Retinal pigment epithelial cell (primary cell): ENCODE measurements at regions not wholly inside any gene's neighbourhood (a gene's known extent, or its start where the extent isn't known, plus 50 kb on each side); places are given as distances from the start of the nearest gene placed in this dataset.

Experiments
- DNase-seq: peaks from one replicate; pipeline ENCODE4 v3.0.0-alpha.2; 2010; ENCODE audit warnings: low read depth
- H3K4me3 ChIP-seq: 2 replicates; pipeline ENCODE4 v1.5.1; 2011; ENCODE audit warnings: mild to moderate bottlenecking, low read length, control low read depth, moderate library complexity
- TF ChIP-seq, protein P1 (sequence below): conservative IDR thresholded peaks from 2 replicates; pipeline ENCODE4 v1.5.1; 2011; ENCODE audit warnings: low read depth, low read length, control low read depth, inconsistent platforms

DNA sequence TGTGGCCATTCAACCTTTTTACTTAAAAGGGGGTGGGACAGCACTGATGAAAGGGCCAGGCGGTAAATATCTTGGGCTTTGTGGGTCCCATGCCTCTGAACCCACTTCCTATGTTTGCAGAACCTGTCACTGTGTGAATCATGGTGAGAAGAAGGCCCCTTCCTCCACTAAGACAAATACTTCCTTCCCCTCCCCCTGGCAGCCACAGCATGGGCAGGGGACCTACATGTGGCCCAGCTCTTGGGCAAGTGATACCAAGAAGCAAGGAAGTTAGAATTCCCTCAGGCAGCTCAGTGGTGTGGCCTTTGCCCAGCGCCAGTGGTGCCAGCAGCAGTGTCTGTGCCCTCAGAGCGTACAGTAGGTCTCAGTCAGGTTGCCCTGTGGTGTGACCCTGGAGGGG is 168.6 kb downstream of the TRIM33 start:
- TF ChIP-seq, protein P1, sequence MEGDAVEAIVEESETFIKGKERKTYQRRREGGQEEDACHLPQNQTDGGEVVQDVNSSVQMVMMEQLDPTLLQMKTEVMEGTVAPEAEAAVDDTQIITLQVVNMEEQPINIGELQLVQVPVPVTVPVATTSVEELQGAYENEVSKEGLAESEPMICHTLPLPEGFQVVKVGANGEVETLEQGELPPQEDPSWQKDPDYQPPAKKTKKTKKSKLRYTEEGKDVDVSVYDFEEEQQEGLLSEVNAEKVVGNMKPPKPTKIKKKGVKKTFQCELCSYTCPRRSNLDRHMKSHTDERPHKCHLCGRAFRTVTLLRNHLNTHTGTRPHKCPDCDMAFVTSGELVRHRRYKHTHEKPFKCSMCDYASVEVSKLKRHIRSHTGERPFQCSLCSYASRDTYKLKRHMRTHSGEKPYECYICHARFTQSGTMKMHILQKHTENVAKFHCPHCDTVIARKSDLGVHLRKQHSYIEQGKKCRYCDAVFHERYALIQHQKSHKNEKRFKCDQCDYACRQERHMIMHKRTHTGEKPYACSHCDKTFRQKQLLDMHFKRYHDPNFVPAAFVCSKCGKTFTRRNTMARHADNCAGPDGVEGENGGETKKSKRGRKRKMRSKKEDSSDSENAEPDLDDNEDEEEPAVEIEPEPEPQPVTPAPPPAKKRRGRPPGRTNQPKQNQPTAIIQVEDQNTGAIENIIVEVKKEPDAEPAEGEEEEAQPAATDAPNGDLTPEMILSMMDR: no peak
- no peak for DNase-seq
- H3K4me3 ChIP-seq: no peak overlapping the region

DNA sequence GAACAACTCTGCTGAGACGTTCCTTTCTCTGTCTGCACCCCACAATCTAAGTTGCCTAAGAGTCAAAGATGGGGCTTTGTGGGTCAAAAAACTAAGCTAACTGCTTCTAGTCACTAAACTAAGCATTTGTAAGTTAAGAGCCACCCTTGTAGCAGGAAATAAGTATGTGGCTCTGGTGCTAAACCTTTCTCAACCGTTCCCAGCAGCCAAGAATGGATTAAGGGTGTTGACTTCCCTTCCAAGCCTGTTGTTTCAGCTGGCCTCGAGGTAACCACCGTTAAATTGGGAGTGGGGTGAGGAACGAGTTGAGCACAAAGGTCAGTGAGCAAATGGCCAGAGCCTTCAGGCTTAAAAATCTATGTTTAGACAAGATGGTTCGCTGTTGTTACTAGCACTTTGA is 169.1 kb downstream of the TRIM33 start:
- H3K4me3 ChIP-seq: no peak overlapping the region
- DNase-seq: no peak
- TF ChIP-seq, protein P1: no peak

DNA sequence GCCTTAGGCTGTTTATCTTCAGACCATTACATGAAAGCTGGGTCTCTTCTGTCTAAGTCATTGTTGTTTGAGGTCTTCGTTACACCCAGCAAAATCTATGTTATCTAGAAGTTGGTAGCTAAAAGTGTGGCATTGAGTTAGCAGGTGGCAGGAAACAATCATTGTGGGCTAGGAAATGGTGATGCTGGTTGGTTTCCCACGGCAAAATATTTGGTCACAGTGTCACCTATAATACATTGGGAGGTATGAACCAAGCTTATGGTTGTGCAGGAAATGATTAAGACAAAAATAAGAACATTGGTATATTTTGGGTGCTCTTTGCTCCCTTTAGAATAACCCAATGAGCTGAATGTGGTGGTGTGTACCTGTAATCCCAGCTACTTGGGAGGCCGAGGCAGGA is 169.7 kb downstream of the TRIM33 start:
- no peak for DNase-seq
- H3K4me3 ChIP-seq: no peak overlapping the region
- TF ChIP-seq, protein P1: no peak

DNA sequence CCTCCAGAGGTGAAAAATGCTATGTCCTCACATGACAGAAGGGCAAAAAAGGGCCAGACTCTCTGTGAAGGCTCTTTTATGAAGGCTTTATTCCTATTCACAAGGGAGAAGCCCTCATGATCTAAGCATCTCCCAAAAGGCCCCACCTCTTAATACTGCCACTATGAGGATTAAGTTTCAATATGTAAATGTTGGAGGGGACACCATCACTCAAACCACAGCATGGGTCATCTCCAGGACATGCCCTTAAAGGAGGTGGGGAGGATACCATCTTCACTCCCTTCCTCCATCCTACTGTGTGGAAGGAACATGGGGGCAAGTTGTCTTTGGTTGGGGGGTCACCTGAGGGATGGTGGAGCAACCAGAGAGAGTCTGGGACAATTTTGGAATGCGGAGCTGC is 170.1 kb downstream of the TRIM33 start:
- TF ChIP-seq, protein P1: no peak
- DNase-seq: no peak

DNA sequence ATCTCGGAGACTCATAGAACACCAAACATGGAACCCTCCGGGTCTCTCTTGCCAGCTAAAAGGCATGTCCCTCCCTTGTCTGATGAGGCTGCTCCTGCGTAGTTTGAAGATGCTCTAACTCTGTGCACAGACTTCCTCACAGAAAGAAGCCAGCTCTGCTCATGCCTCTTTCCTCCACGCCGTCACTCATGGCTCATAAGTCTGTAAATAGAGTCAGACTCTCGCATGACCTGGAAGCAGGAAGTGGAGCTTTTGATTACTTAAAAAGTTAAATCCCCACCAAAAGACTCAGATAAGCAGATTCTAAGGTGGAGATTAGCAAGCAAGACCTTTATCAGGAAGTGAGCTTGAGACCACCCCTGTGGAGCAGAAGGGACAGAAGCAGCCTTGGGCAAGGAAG is 171.6 kb downstream of the TRIM33 start:
- no peak for DNase-seq
- TF ChIP-seq, protein P1: no peak
- no peak overlapping the region for H3K4me3 ChIP-seq

More for the DNA sequence above, 170.1 kb downstream of the TRIM33 start:
- H3K4me3 ChIP-seq: no peak overlapping the region

DNA sequence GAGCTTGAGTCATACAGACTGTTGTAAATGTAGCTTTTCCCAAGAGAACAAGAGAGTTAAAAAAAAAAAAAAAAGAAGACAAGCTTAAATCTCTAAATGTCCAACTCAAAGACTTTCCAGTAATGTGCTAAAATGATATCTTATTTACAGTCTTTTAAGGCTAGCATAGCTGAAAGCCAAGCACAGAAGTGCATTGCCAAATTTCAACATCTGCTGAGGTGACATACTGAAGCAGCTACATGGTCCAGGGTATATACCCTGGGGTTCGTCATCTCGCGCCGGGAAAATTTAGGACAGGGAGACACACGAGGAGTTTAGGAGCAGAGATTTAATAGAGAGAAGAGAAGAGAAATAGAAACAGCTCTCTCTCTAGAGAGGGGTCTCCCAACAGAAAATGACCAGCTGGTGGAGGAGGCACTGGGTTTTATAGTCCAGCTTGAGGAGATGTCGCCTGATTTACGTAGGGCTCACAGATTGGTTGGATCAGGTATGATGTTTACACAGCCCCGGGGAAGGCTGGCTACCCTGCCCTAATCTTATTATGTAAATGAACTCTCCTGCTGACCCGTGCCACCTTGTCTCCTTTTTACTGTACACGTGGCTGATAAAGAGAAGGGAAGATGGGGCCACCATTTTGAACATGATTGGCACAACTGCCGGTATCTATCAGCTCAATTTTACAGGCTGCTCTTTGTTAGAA is 172.7 kb downstream of the TRIM33 start:
- TF ChIP-seq, protein P1: no peak
- H3K4me3 ChIP-seq: no peak overlapping the region
- DNase-seq: no peak

DNA sequence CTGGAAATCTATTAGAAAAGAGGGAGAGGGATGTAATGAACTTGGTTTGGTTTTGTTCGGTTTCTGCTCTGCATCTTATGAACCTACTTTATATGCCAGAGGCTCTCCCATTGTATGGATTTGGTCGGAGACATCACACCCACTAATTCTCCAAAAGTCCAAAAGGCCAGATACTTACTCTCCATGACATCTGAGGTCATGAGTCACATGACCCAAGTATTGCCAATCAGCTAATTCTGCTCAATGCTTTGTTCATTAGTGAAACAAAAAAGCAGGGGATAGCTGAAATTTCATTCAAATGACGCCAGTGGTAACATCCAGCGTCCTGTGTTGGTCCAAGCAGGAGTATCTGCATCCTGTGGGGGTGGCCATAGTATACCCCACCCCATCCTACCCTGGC is 173.6 kb downstream of the TRIM33 start:
- TF ChIP-seq, protein P1: no peak
- no peak for DNase-seq
- no peak overlapping the region for H3K4me3 ChIP-seq
